Stromal cell of bone marrow (primary cell): ENCODE measurements at regions not wholly inside any gene's neighbourhood (a gene's known extent, or its start where the extent isn't known, plus 50 kb on each side); places are given as distances from the start of the nearest gene placed in this dataset.
A peak's percentile ranks its signal among the peaks of the same experiment; 100 is the strongest.
"Not testable (repeated sequence)": the region's sequence is repeated elsewhere in the genome, so short reads cannot be mapped to it uniquely, and the experiment has no call there.

Experiments
- DNase-seq: peaks from one replicate; pipeline ENCODE4 v3.0.0-alpha.2; 2012; ENCODE audit warnings: low read depth

- DNase-seq, result no peak
These were observed 89.3 kb upstream of the PITRM1 start for GRCh38 chr10:3261921-3262320.

GRCh38 chr10:3260066-3260834, 87.7 kb upstream of the PITRM1 start:
- no peak for DNase-seq

- DNase-seq, result no peak
These were observed 86.9 kb upstream of the PITRM1 start for GRCh38 chr10:3259499-3259898.

GRCh38 chr10:3258394-3258793, 85.8 kb upstream of the PITRM1 start:
- DNase-seq, result no peak

GRCh38 chr10:3255616-3256015, 83.0 kb upstream of the PITRM1 start:
- no peak for DNase-seq

GRCh38 chr10:3255075-3255474, 82.5 kb upstream of the PITRM1 start:
- DNase-seq, result no peak

- DNase-seq, result not testable (repeated sequence)
These were observed 81.4 kb upstream of the PITRM1 start for GRCh38 chr10:3253974-3254373.

GRCh38 chr10:3251172-3251571, 78.6 kb upstream of the PITRM1 start:
- no peak for DNase-seq

- no peak for DNase-seq
These were observed 76.8 kb upstream of the PITRM1 start for GRCh38 chr10:3249307-3249889.

GRCh38 chr10:3248526-3249306, 76.1 kb upstream of the PITRM1 start:
- peak; percentile 95 for DNase-seq

GRCh38 chr10:3245395-3245794, 72.8 kb upstream of the PITRM1 start:
- DNase-seq, result no peak

GRCh38 chr10:3241967-3242650, 69.5 kb upstream of the PITRM1 start:
- DNase-seq, result no peak

- no peak for DNase-seq
These were observed 68.8 kb upstream of the PITRM1 start for GRCh38 chr10:3241274-3241921.

- no peak for DNase-seq
These were observed 67.6 kb upstream of the PITRM1 start for GRCh38 chr10:3239920-3240894.

GRCh38 chr10:3239066-3239919, 66.7 kb upstream of the PITRM1 start:
- no peak for DNase-seq

GRCh38 chr10:3238115-3238871, 65.7 kb upstream of the PITRM1 start:
- no peak for DNase-seq

GRCh38 chr10:3237530-3237929, 64.9 kb upstream of the PITRM1 start:
- no peak for DNase-seq

- no peak for DNase-seq
These were observed 64.2 kb upstream of the PITRM1 start for GRCh38 chr10:3236644-3237404.
